MM.1S (cell line): ENCODE measurements at regions not wholly inside any gene's neighbourhood (a gene's known extent, or its start where the extent isn't known, plus 50 kb on each side); places are given as distances from the start of the nearest gene placed in this dataset.

Experiments used
- DNase-seq: peaks from one replicate; pipeline ENCODE4 v3.0.0-alpha.2; 2015
- H2AFZ ChIP-seq: fragments of 300-600 bp; sonication (generic); 2 replicates; pipeline ENCODE4 v1.6.0; 2016; ENCODE audit warnings: antibody characterized with exemption, low read length
- H3F3A ChIP-seq: fragments of 300-600 bp; sonication (generic); 2 replicates; pipeline ENCODE4 v1.6.1; 2016; ENCODE audit warnings: mild to moderate bottlenecking, antibody characterized with exemption, low read length, moderate library complexity, mixed read lengths; ENCODE audit not compliant: insufficient read depth
- H3K27ac ChIP-seq: fragments of 300-600 bp; sonication (generic); 2 replicates; pipeline ENCODE4 v1.5.1; 2016; ENCODE audit warnings: mild to moderate bottlenecking, low read length
- H3K27me3 ChIP-seq: fragments of 300-600 bp; sonication (generic); replicated peaks from 2 replicates; pipeline ENCODE4 v1.6.0; 2016; ENCODE audit warnings: low read length; ENCODE audit not compliant: insufficient read depth
- H3K36me3 ChIP-seq: fragments of 300-600 bp; sonication (generic); replicated peaks from 2 replicates; pipeline ENCODE4 v1.6.1; 2016; ENCODE audit warnings: mild to moderate bottlenecking, low read length, mixed read lengths; ENCODE audit not compliant: insufficient read depth
- H3K4me1 ChIP-seq: fragments of 300-600 bp; sonication (generic); 2 replicates; pipeline ENCODE4 v1.6.1; 2016; ENCODE audit warnings: low read length, mixed read lengths
- H3K4me2 ChIP-seq: fragments of 300-600 bp; sonication (generic); 2 replicates; pipeline ENCODE4 v1.6.0; 2016; ENCODE audit warnings: low read depth, low read length
- H3K4me3 ChIP-seq: fragments of 300-600 bp; sonication (generic); 2 replicates; pipeline ENCODE4 v1.5.1; 2016; ENCODE audit warnings: low read length, mixed read lengths
- H3K79me2 ChIP-seq: fragments of 300-600 bp; sonication (generic); 2 replicates; pipeline ENCODE4 v1.6.1; 2016; ENCODE audit warnings: mixed run types, low read length, mixed read lengths
- H3K9ac ChIP-seq: fragments of 300-600 bp; sonication (generic); 2 replicates; pipeline ENCODE4 v1.6.1; 2016; ENCODE audit warnings: low read length, mixed read lengths
- H3K9me2 ChIP-seq: fragments of 300-600 bp; sonication (generic); replicated peaks from 2 replicates; pipeline ENCODE4 v1.6.1; 2016; ENCODE audit warnings: mild to moderate bottlenecking, low read length, mixed read lengths; ENCODE audit not compliant: insufficient read depth
- H3K9me3 ChIP-seq: fragments of 300-600 bp; sonication (generic); replicated peaks from 2 replicates; pipeline ENCODE4 v1.6.1; 2016; ENCODE audit warnings: mild to moderate bottlenecking, low read length, mixed read lengths; ENCODE audit not compliant: insufficient read depth
- H4K20me1 ChIP-seq: fragments of 300-600 bp; sonication (generic); 2 replicates; pipeline ENCODE4 v1.6.1; 2016; ENCODE audit warnings: mild to moderate bottlenecking, low read length, moderate library complexity, mixed read lengths; ENCODE audit not compliant: insufficient read depth
- CTCF ChIP-seq: fragments of 300-600 bp; sonication (generic); IDR thresholded peaks from 2 replicates; pipeline ENCODE4 v1.5.1; 2016; ENCODE audit warnings: antibody characterized with exemption, low read length, mixed read lengths
- EZH2 ChIP-seq: fragments of 300-600 bp; sonication (generic); optimal IDR thresholded peaks from 2 replicates; pipeline ENCODE3; 2017; ENCODE audit warnings: low read depth, mild to moderate bottlenecking, antibody characterized with exemption, low read length, mixed read lengths
- EZH2phosphoT487 ChIP-seq: fragments of 300-600 bp; sonication (generic); IDR thresholded peaks from 2 replicates; pipeline ENCODE4 v1.6.1; 2018; ENCODE audit warnings: antibody characterized with exemption, low read length

GRCh38 chr1:34406833-34407539, 230.3 kb downstream of the C1orf94 start:
- Histone ChIP-seq H4K20me1 (no peaks in the 10 kb centered on the region), H3K4me2 (no peak overlapping the region), H2AFZ (no peak overlapping the region), H3K27me3 (peaks cover 27% of the 10 kb centered on the region), H3K79me2 (no peaks in the 10 kb centered on the region), H3K36me3 (no peaks in the 10 kb centered on the region), H3K4me1 (no peaks in the 10 kb centered on the region), H3K9me2 (no peaks in the 10 kb centered on the region), H3F3A (no peaks in the 10 kb centered on the region), H3K9ac (no peak overlapping the region), H3K4me3 (no peak overlapping the region), H3K9me3 (no peaks in the 10 kb centered on the region), H3K27ac (no peak overlapping the region)
- no peak for DNase-seq
- TF ChIP-seq EZH2phosphoT487 (no peak), CTCF (no peak), EZH2 (no peak)

DNA sequence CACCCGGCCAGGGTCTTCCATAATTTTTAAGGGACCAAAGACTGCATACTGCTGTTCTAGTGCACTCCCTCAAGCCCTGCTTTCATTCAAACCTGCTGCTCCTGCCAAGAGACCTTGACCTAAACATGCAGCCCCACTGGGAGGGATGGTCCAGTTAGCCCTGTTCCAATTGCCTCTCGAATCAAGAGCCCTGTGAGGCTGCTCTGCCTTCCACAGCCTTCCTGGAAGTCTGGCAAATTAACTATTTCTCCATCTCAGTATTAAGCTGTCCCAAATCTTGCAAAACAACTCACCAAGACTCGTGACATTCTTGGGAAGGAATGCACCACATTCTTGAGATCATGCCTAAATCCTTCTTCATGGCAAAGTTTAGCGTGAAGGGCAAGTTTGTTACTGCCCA, 231.3 kb downstream of the C1orf94 start:
- no peaks in the 10 kb centered on the region for H4K20me1 ChIP-seq
- H3K9me3 ChIP-seq = no peaks in the 10 kb centered on the region
- no peaks in the 10 kb centered on the region for H3K4me1 ChIP-seq
- H3K4me3 ChIP-seq = no peak overlapping the region
- H3K9ac ChIP-seq = no peak overlapping the region
- peaks cover 27% of the 10 kb centered on the region for H3K27me3 ChIP-seq
- no peak for DNase-seq
- H2AFZ ChIP-seq = no peak overlapping the region
- no peaks in the 10 kb centered on the region for H3K36me3 ChIP-seq
- H3K9me2 ChIP-seq = no peaks in the 10 kb centered on the region
- no peak overlapping the region for H3K27ac ChIP-seq
- TF ChIP-seq EZH2phosphoT487 = no peak
- TF ChIP-seq CTCF = no peak
- no peak for TF ChIP-seq EZH2
- H3K79me2 ChIP-seq = no peaks in the 10 kb centered on the region
- H3F3A ChIP-seq = no peaks in the 10 kb centered on the region
- no peak overlapping the region for H3K4me2 ChIP-seq

DNA sequence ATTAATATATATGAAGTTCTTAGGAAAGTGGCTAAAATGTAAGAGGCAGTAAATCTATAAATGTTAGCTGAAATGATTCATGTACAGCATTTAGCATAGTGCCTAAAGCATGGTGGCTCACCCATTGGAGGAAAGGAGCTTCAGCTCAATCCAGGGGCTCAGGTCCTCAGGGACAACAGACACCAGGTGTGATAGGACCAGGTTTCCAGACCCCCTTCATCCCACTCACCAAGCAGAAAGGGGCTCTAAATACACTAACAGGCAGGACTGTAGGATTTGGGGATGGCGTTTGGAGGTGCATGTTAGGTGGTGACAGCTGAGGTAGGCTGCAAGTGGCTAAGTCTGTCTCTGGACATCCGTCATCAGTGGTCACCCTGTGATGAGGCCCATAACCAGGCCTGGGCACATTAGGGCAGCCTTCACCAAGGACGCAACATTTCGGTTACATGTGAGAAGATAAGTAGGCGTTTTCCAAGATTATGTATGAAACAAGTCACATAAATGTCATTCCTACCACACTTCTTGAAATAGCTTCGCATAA, 233.1 kb downstream of the C1orf94 start:
- Histone ChIP-seq H3K9me3 (no peaks in the 10 kb centered on the region), H3K79me2 (no peaks in the 10 kb centered on the region), H3K4me3 (no peak overlapping the region), H3K9me2 (no peaks in the 10 kb centered on the region), H3K27me3 (peaks cover 27% of the 10 kb centered on the region), H3K4me1 (no peaks in the 10 kb centered on the region), H3K36me3 (no peaks in the 10 kb centered on the region), H4K20me1 (no peaks in the 10 kb centered on the region), H3F3A (no peaks in the 10 kb centered on the region), H3K9ac (no peak overlapping the region), H2AFZ (no peak overlapping the region), H3K27ac (no peak overlapping the region), H3K4me2 (no peak overlapping the region)
- DNase-seq = no peak
- TF ChIP-seq EZH2 = no peak
- TF ChIP-seq EZH2phosphoT487 = no peak
- no peak for TF ChIP-seq CTCF
